HEK293 (cell line): ENCODE measurements at regions not wholly inside any gene's neighbourhood (a gene's known extent, or its start where the extent isn't known, plus 50 kb on each side); places are given as distances from the start of the nearest gene placed in this dataset.

Experiments used
- EGR2 ChIP-seq: fragments of 450-650 bp; formaldehyde crosslinking; IDR thresholded peaks from 2 replicates; pipeline ENCODE4 v1.5.1; 2016; ENCODE audit warnings: low read depth, missing biosample characterization, missing genetic modification characterization
- ZNF23 ChIP-seq: fragments of 450-650 bp; formaldehyde crosslinking; IDR thresholded peaks from 2 replicates; pipeline ENCODE4 v1.5.1; 2016; ENCODE audit warnings: missing biosample characterization, missing genetic modification characterization, borderline replicate concordance
- ZNF274 ChIP-seq, 2 experiments: fragments of 200-500 bp in 1 of 2; fragments of 450-650 bp in 1 of 2; sonication (Bioruptor generic) in 1 of 2; formaldehyde crosslinking in 1 of 2; IDR thresholded peaks; 2 replicates each; pipeline versions ENCODE4 v1.5.1 to v1.6.1; 2014 to 2016; ENCODE audit warnings: borderline replicate concordance in 1 of 2, inconsistent platforms in 1 of 2, low read length in 1 of 2, missing biosample characterization in 1 of 2, missing genetic modification characterization in 1 of 2
- ZNF423 ChIP-seq: fragments of 450-650 bp; formaldehyde crosslinking; IDR thresholded peaks from 2 replicates; pipeline ENCODE4 v1.5.1; 2016; ENCODE audit warnings: missing biosample characterization, missing genetic modification characterization
- ZNF549 ChIP-seq: fragments of 450-650 bp; IDR thresholded peaks from 2 replicates; pipeline ENCODE4 v1.5.1; 2018; ENCODE audit warnings: missing biosample characterization, missing genetic modification characterization, mild to moderate bottlenecking, inconsistent platforms, moderate library complexity
- ZNF629 ChIP-seq: fragments of 450-650 bp; formaldehyde crosslinking; IDR thresholded peaks from 2 replicates; pipeline ENCODE4 v1.5.1; 2017; ENCODE audit warnings: missing biosample characterization, missing genetic modification characterization
- ZNF707 ChIP-seq: fragments of 450-650 bp; formaldehyde crosslinking; IDR thresholded peaks from 2 replicates; pipeline ENCODE4 v1.5.1; 2016; ENCODE audit warnings: missing biosample characterization, missing genetic modification characterization
- TF ChIP-seq, protein P1 (sequence below): fragments of 450-650 bp; formaldehyde crosslinking; optimal IDR thresholded peaks from 2 replicates; pipeline ENCODE3; 2016; ENCODE audit warnings: missing biosample characterization, mild to moderate bottlenecking, missing genetic modification characterization
- TF ChIP-seq, protein P2 (sequence below): fragments of 450-650 bp; formaldehyde crosslinking; IDR thresholded peaks from 2 replicates; pipeline ENCODE4 v1.5.1; 2016; ENCODE audit warnings: missing biosample characterization, missing genetic modification characterization

DNA sequence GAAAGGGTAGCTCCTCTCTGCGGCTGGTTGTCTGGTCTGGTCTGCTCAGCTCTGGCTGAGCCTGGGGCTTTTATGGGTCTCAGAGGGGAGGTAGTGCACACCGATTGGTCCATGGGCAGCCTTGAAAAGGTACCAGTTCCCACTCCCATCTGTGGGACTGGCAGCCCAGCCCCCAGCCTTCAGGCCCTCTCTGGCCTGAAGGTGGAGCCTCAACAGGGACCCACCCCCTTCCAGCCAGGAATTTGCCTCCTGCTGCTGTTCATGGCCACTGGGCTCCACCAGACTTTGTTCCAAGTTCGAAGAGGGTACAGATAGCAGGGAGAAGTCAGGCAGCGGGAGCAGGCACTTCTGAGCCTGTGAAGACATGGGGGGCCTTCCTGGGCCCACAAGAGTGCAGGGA, 165.3 kb upstream of the SLC27A6 start:
- no peak for TF ChIP-seq EGR2 (tag by site-specific recombination)
- no peak for TF ChIP-seq ZNF23 (tag by site-specific recombination)
- TF ChIP-seq, protein P1, sequence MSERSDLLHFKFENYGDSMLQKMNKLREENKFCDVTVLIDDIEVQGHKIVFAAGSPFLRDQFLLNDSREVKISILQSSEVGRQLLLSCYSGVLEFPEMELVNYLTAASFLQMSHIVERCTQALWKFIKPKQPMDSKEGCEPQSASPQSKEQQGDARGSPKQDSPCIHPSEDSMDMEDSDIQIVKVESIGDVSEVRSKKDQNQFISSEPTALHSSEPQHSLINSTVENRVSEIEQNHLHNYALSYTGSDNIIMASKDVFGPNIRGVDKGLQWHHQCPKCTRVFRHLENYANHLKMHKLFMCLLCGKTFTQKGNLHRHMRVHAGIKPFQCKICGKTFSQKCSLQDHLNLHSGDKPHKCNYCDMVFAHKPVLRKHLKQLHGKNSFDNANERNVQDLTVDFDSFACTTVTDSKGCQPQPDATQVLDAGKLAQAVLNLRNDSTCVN (tag by site-specific recombination) = no peak
- no peak for TF ChIP-seq ZNF629 (tag by site-specific recombination)
- TF ChIP-seq ZNF707 (tag by site-specific recombination) = no peak
- TF ChIP-seq ZNF423 (tag by site-specific recombination) = no peak
- no peak for TF ChIP-seq ZNF549 (tag by site-specific recombination)
- TF ChIP-seq, protein P2, sequence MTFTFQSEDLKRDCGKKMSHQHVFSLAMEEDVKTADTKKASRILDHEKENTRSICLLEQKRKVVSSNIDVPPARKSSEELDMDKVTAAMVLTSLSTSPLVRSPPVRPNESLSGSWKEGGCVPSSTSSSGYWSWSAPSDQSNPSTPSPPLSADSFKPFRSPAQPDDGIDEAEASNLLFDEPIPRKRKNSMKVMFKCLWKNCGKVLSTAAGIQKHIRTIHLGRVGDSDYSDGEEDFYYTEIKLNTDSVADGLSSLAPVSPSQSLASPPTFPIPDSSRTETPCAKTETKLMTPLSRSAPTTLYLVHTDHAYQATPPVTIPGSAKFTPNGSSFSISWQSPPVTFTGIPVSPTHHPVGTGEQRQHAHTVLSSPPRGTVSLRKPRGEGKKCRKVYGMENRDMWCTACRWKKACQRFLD = no peak
- TF ChIP-seq ZNF274 (IDR thresholded peaks at IDR 0.05; ENCODE audit: low read length) = no peak
- TF ChIP-seq ZNF274 (tag by site-specific recombination; IDR thresholded peaks at IDR 0.05; ENCODE audit: borderline replicate concordance) = no peak
